T-helper 17 cell (primary cell): ENCODE measurements at regions not wholly inside any gene's neighbourhood (a gene's known extent, or its start where the extent isn't known, plus 50 kb on each side); places are given as distances from the start of the nearest gene placed in this dataset.

ENCODE experiments used
- ATAC-seq: fragments of 150-1000 bp; cut with Tn5 transposase; 2 replicates; pipeline ENCODE4 v1.10.0; 2021; ENCODE audit warnings: mild to moderate bottlenecking, moderate library complexity
- DNase-seq, 3 donors: peaks; one replicate each; pipeline versions ENCODE4 v3.0.0 to v3.0.0-alpha.2; 2020 to 2021
- H3K9me3 ChIP-seq: one replicate; pipeline ENCODE4 v1.7.0; 2013; ENCODE audit warnings: low read length, mild to moderate bottlenecking; ENCODE audit not compliant: control insufficient read depth, poor library complexity, severe bottlenecking
- H3K27ac Mint-ChIP-seq: one replicate; pipeline ENCODE4 v1.8.0; 2022; ENCODE audit warnings: mild to moderate bottlenecking, moderate library complexity, mixed read lengths
- H3K27me3 Mint-ChIP-seq: one replicate; pipeline ENCODE4 v1.8.0; 2022; ENCODE audit warnings: mixed read lengths
- H3K36me3 Mint-ChIP-seq: one replicate; pipeline ENCODE4 v1.8.0; 2022; ENCODE audit warnings: low read depth, mixed read lengths
- H3K4me1 Mint-ChIP-seq: one replicate; pipeline ENCODE4 v1.8.0; 2022; ENCODE audit warnings: mild to moderate bottlenecking, mixed read lengths
- H3K4me3 Mint-ChIP-seq: one replicate; pipeline ENCODE4 v1.8.0; 2022; ENCODE audit warnings: mild to moderate bottlenecking, moderate library complexity, mixed read lengths

- Mint-ChIP-seq H3K4me1 (no peaks in the 10 kb centered on the region), H3K4me3 (no peak overlapping the region), H3K36me3 (no peaks in the 10 kb centered on the region), H3K27ac (no peak overlapping the region), H3K27me3 (no peaks in the 10 kb centered on the region)
- ATAC-seq = no peak
- peaks cover 2% of the 10 kb centered on the region for H3K9me3 ChIP-seq
- DNase-seq = no peak
Measured at GRCh38 chr4:24334906-24335305, 249.4 kb downstream of the DHX15 start.

- DNase-seq = no peak
- Mint-ChIP-seq H3K27ac (no peak overlapping the region), H3K4me3 (no peak overlapping the region), H3K36me3 (no peaks in the 10 kb centered on the region), H3K4me1 (no peaks in the 10 kb centered on the region), H3K27me3 (no peaks in the 10 kb centered on the region)
- ATAC-seq = no peak
- no peaks in the 10 kb centered on the region for H3K9me3 ChIP-seq
Measured at GRCh38 chr4:24330573-24330972, 253.8 kb downstream of the DHX15 start.

GRCh38 chr4:24330172-24330571 lies 254.2 kb downstream of the DHX15 start:
- H3K27ac Mint-ChIP-seq = no peak overlapping the region
- DNase-seq (no peak), ATAC-seq (no peak)
- H3K4me3 Mint-ChIP-seq = no peak overlapping the region
- no peaks in the 10 kb centered on the region for H3K9me3 ChIP-seq
- no peaks in the 10 kb centered on the region for H3K27me3 Mint-ChIP-seq
- no peaks in the 10 kb centered on the region for H3K36me3 Mint-ChIP-seq
- no peaks in the 10 kb centered on the region for H3K4me1 Mint-ChIP-seq

GRCh38 chr4:24328711-24329110 lies 255.6 kb downstream of the DHX15 start:
- Mint-ChIP-seq H3K36me3 (no peaks in the 10 kb centered on the region), H3K27ac (no peak overlapping the region), H3K4me1 (no peaks in the 10 kb centered on the region), H3K27me3 (no peaks in the 10 kb centered on the region), H3K4me3 (no peak overlapping the region)
- ATAC-seq = no peak
- H3K9me3 ChIP-seq = no peaks in the 10 kb centered on the region
- DNase-seq = no peak

- Mint-ChIP-seq H3K4me1 (no peaks in the 10 kb centered on the region), H3K27me3 (no peaks in the 10 kb centered on the region), H3K4me3 (no peak overlapping the region), H3K36me3 (no peaks in the 10 kb centered on the region), H3K27ac (no peak overlapping the region)
- no peaks in the 10 kb centered on the region for H3K9me3 ChIP-seq
- DNase-seq (no peak), ATAC-seq (no peak)
Measured at GRCh38 chr4:24328310-24328709, 256.0 kb downstream of the DHX15 start.

GRCh38 chr4:24322995-24323394 lies 261.4 kb downstream of the DHX15 start:
- DNase-seq = no peak
- H3K4me1 Mint-ChIP-seq = no peaks in the 10 kb centered on the region
- H3K36me3 Mint-ChIP-seq = no peaks in the 10 kb centered on the region

GRCh38 chr4:24322511-24322910 lies 261.8 kb downstream of the DHX15 start:
- H3K9me3 ChIP-seq = no peaks in the 10 kb centered on the region
- DNase-seq (no peak), ATAC-seq (no peak)
- H3K27me3 Mint-ChIP-seq = no peaks in the 10 kb centered on the region
- no peaks in the 10 kb centered on the region for H3K4me1 Mint-ChIP-seq
- no peak overlapping the region for H3K4me3 Mint-ChIP-seq
- H3K36me3 Mint-ChIP-seq = no peaks in the 10 kb centered on the region
- no peak overlapping the region for H3K27ac Mint-ChIP-seq

More at GRCh38 chr4:24322995-24323394, 261.4 kb downstream of the DHX15 start:
- H3K9me3 ChIP-seq = no peaks in the 10 kb centered on the region
- Mint-ChIP-seq H3K27ac (no peak overlapping the region), H3K4me3 (no peak overlapping the region), H3K27me3 (no peaks in the 10 kb centered on the region)
- ATAC-seq = no peak

- Mint-ChIP-seq H3K27ac (no peak overlapping the region), H3K4me3 (no peak overlapping the region)
- H3K9me3 ChIP-seq = no peaks in the 10 kb centered on the region
Measured at GRCh38 chr4:24321616-24322015, 262.7 kb downstream of the DHX15 start.

GRCh38 chr4:24321131-24321530 lies 263.2 kb downstream of the DHX15 start:
- DNase-seq (no peak), ATAC-seq (no peak)
- Mint-ChIP-seq H3K36me3 (no peaks in the 10 kb centered on the region), H3K27ac (no peak overlapping the region), H3K4me3 (no peak overlapping the region), H3K27me3 (no peaks in the 10 kb centered on the region), H3K4me1 (no peaks in the 10 kb centered on the region)
- no peaks in the 10 kb centered on the region for H3K9me3 ChIP-seq

More at GRCh38 chr4:24321616-24322015, 262.7 kb downstream of the DHX15 start:
- DNase-seq (no peak), ATAC-seq (no peak)
- Mint-ChIP-seq H3K27me3 (no peaks in the 10 kb centered on the region), H3K4me1 (no peaks in the 10 kb centered on the region), H3K36me3 (no peaks in the 10 kb centered on the region)

- Mint-ChIP-seq H3K27ac (no peak overlapping the region), H3K36me3 (no peaks in the 10 kb centered on the region), H3K27me3 (no peaks in the 10 kb centered on the region), H3K4me3 (no peak overlapping the region), H3K4me1 (no peaks in the 10 kb centered on the region)
- ATAC-seq (no peak), DNase-seq (no peak)
- H3K9me3 ChIP-seq = no peaks in the 10 kb centered on the region
Measured at GRCh38 chr4:24319387-24319786, 265.0 kb downstream of the DHX15 start.

GRCh38 chr4:24315056-24315455 lies 269.3 kb downstream of the DHX15 start:
- Mint-ChIP-seq H3K36me3 (no peaks in the 10 kb centered on the region), H3K4me3 (no peak overlapping the region), H3K4me1 (no peaks in the 10 kb centered on the region), H3K27me3 (no peaks in the 10 kb centered on the region), H3K27ac (no peak overlapping the region)
- DNase-seq (no peak), ATAC-seq (no peak)
- no peaks in the 10 kb centered on the region for H3K9me3 ChIP-seq

GRCh38 chr4:24312261-24312913 lies 272.0 kb downstream of the DHX15 start:
- H3K27me3 Mint-ChIP-seq = no peaks in the 10 kb centered on the region
- H3K4me3 Mint-ChIP-seq = no peak overlapping the region
- H3K4me1 Mint-ChIP-seq = no peaks in the 10 kb centered on the region
- no peaks in the 10 kb centered on the region for H3K9me3 ChIP-seq
- H3K36me3 Mint-ChIP-seq = no peaks in the 10 kb centered on the region
- H3K27ac Mint-ChIP-seq = no peak overlapping the region
- ATAC-seq (no peak), DNase-seq (no peak)

- Mint-ChIP-seq H3K27ac (no peak overlapping the region), H3K4me1 (no peaks in the 10 kb centered on the region), H3K36me3 (no peaks in the 10 kb centered on the region), H3K27me3 (peaks cover 8% of the 10 kb centered on the region), H3K4me3 (no peak overlapping the region)
- DNase-seq (no peak), ATAC-seq (no peak)
- no peaks in the 10 kb centered on the region for H3K9me3 ChIP-seq
Measured at GRCh38 chr4:24303926-24304325, 280.4 kb downstream of the DHX15 start.

GRCh38 chr4:24298911-24299310 lies 285.4 kb downstream of the DHX15 start:
- Mint-ChIP-seq H3K4me3 (no peak overlapping the region), H3K27ac (no peak overlapping the region), H3K36me3 (no peaks in the 10 kb centered on the region), H3K27me3 (peaks cover 15% of the 10 kb centered on the region), H3K4me1 (no peaks in the 10 kb centered on the region)
- ATAC-seq (no peak), DNase-seq (no peak)
- no peaks in the 10 kb centered on the region for H3K9me3 ChIP-seq
